ENCODE measurements at regions not wholly inside any gene's neighbourhood (a gene's known extent, or its start where the extent isn't known, plus 50 kb on each side); places are given as distances from the start of the nearest gene placed in this dataset.
"Not testable (repeated sequence)": the region's sequence is repeated elsewhere in the genome, so short reads cannot be mapped to it uniquely, and the experiment has no call there.

DNA sequence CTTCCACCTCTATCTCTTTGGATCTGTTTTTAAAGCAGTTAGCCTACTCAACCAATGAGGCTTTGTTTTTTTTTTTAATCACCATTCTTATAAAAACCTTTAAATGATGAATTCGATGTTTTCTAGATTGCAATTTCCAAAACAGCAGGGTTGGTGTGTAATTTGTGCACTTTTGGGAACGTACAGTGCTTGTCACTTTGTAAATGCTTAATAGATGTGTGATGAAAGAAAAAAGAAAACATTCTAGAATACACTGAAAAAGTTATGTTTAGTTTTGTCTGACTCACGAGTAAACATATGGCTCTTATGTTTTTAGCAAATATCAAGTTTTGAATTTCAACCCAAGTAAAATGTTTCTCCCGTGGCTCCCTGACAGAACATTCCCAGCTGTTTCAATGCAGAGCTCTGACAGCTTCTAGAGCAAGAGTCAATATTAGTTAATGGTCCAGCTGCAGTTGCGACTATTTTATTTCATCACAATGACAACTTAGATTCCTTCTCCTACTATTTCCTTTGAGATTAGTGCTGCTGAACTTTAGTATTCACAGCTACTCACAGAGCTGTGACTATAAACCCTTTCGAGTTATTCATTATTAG is 362.5 kb upstream of the ADAMTS5 start:
- H3K4me1 ChIP-seq (ENCODE audit: control insufficient read depth in 1 of 2, insufficient read depth in 2 of 2, low read length in 2 of 2), result no peaks in the 10 kb centered on the region
- H3K27ac ChIP-seq (ENCODE audit: low read length), result no peak overlapping the region
- no peak overlapping the region for H3K4me3 ChIP-seq (ENCODE audit: low read depth in 1 of 2, low read length in 2 of 2)
- no peaks in the 10 kb centered on the region for H3K9me3 ChIP-seq (ENCODE audit: control insufficient read depth in 1 of 2, low read length in 2 of 2)
- no peaks in the 10 kb centered on the region for H3K36me3 ChIP-seq (ENCODE audit: control insufficient read depth in 1 of 2, insufficient read depth in 2 of 2, low read length in 2 of 2)
- no peaks in the 10 kb centered on the region for H3K27me3 ChIP-seq (ENCODE audit: low read depth, low read length)

- no peaks in the 10 kb centered on the region for H3K36me3 ChIP-seq (ENCODE audit: control insufficient read depth in 1 of 2, insufficient read depth in 2 of 2, low read length in 2 of 2)
- H3K9me3 ChIP-seq (ENCODE audit: control insufficient read depth in 1 of 2, low read length in 2 of 2), result no peaks in the 10 kb centered on the region
- no peak overlapping the region for H3K4me3 ChIP-seq (ENCODE audit: low read depth in 1 of 2, low read length in 2 of 2)
- no peaks in the 10 kb centered on the region for H3K27me3 ChIP-seq (ENCODE audit: low read depth, low read length)
- no peak overlapping the region for H3K27ac ChIP-seq (ENCODE audit: low read length)
- no peaks in the 10 kb centered on the region for H3K4me1 ChIP-seq (ENCODE audit: control insufficient read depth in 1 of 2, insufficient read depth in 2 of 2, low read length in 2 of 2)
Measured at GRCh38 chr21:27326301-27326700, 359.4 kb upstream of the ADAMTS5 start.

DNA sequence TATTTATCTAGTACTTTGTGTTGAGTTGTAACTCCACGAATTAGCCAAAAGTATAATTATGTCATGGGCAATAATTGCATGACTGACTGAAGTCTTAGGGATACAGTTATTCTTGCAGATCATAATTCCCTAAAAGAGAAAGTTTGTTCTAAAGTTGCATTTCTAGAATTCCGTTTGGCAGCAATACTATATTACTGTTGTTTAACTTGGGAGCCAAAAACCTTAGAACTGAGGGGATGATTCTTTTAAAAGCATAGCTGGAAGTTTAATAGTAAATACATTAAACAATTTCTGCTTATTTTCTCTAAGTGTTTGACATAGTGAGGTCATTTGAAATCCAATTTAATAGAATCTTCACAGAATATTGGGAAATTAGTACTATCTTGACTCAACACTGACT is 356.4 kb upstream of the ADAMTS5 start:
- Histone ChIP-seq H3K36me3 (ENCODE audit: control insufficient read depth in 1 of 2, insufficient read depth in 2 of 2, low read length in 2 of 2) (no peaks in the 10 kb centered on the region), H3K4me1 (ENCODE audit: control insufficient read depth in 1 of 2, insufficient read depth in 2 of 2, low read length in 2 of 2) (no peaks in the 10 kb centered on the region), H3K27me3 (ENCODE audit: low read depth, low read length) (no peaks in the 10 kb centered on the region), H3K9me3 (ENCODE audit: control insufficient read depth in 1 of 2, low read length in 2 of 2) (no peaks in the 10 kb centered on the region), H3K27ac (ENCODE audit: low read length) (no peak overlapping the region), H3K4me3 (ENCODE audit: low read depth in 1 of 2, low read length in 2 of 2) (no peak overlapping the region)

- H3K4me3 ChIP-seq (ENCODE audit: low read depth in 1 of 2, low read length in 2 of 2), result no peak overlapping the region
- H3K27ac ChIP-seq (ENCODE audit: low read length), result no peak overlapping the region
- no peaks in the 10 kb centered on the region for H3K36me3 ChIP-seq (ENCODE audit: control insufficient read depth in 1 of 2, insufficient read depth in 2 of 2, low read length in 2 of 2)
- no peaks in the 10 kb centered on the region for H3K4me1 ChIP-seq (ENCODE audit: control insufficient read depth in 1 of 2, insufficient read depth in 2 of 2, low read length in 2 of 2)
- H3K9me3 ChIP-seq (ENCODE audit: control insufficient read depth in 1 of 2, low read length in 2 of 2), result no peaks in the 10 kb centered on the region
- no peaks in the 10 kb centered on the region for H3K27me3 ChIP-seq (ENCODE audit: low read depth, low read length)
Measured at GRCh38 chr21:27321791-27322190, 354.9 kb upstream of the ADAMTS5 start.

DNA sequence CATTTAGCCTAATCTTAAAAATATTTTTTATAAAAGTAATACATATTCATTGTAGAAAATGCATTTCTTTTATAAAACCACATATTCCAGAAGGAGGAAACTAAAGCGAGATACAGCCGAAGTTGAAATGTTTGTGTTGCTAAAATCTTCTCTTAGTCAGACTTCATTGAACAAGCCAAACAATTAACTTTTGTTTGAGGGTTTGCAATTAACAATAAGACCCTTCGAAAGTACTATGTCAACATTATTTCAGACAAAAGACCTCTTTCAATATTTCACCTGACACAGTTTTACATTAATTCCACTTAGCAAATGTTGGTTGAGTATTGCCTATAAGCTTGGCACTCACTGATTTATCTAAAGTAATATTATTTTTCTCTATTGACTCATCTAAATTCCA is 354.0 kb upstream of the ADAMTS5 start:
- Histone ChIP-seq H3K4me3 (ENCODE audit: low read depth in 1 of 2, low read length in 2 of 2) (no peak overlapping the region), H3K9me3 (ENCODE audit: control insufficient read depth in 1 of 2, low read length in 2 of 2) (no peaks in the 10 kb centered on the region), H3K36me3 (ENCODE audit: control insufficient read depth in 1 of 2, insufficient read depth in 2 of 2, low read length in 2 of 2) (no peaks in the 10 kb centered on the region), H3K27ac (ENCODE audit: low read length) (no peak overlapping the region), H3K4me1 (ENCODE audit: control insufficient read depth in 1 of 2, insufficient read depth in 2 of 2, low read length in 2 of 2) (no peaks in the 10 kb centered on the region), H3K27me3 (ENCODE audit: low read depth, low read length) (no peaks in the 10 kb centered on the region)

DNA sequence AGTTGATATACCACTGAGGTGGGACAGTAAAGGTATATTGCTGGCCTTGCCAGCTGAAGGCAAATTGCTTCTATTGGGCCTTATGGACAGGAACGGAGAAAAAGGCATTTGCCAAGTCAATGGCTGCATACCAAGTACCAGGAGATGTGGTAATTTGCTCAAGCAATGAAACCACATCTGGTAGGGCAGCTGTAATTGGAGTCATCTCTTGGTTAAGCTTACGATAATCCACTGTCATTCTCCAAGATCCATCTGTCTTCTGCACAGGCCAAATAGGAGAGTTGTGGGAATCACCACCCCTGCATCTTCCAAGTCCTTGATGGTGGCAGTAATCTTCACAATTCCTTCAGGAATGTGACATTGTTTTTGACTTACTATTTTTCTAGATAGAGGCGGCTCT is 350.7 kb upstream of the ADAMTS5 start:
- H3K27ac ChIP-seq (ENCODE audit: low read length); H3K27me3 ChIP-seq (ENCODE audit: low read depth, low read length); H3K4me1 ChIP-seq (ENCODE audit: control insufficient read depth in 1 of 2, insufficient read depth in 2 of 2, low read length in 2 of 2); H3K9me3 ChIP-seq (ENCODE audit: control insufficient read depth in 1 of 2, low read length in 2 of 2); H3K4me3 ChIP-seq (ENCODE audit: low read depth in 1 of 2, low read length in 2 of 2); H3K36me3 ChIP-seq (ENCODE audit: control insufficient read depth in 1 of 2, insufficient read depth in 2 of 2, low read length in 2 of 2): not testable (repeated sequence)

GRCh38 chr21:27315373-27315772 is 348.5 kb upstream of the ADAMTS5 start:
- H3K4me3 ChIP-seq (ENCODE audit: low read depth in 1 of 2, low read length in 2 of 2), result no peak overlapping the region
- H3K27ac ChIP-seq (ENCODE audit: low read length), result no peak overlapping the region
- H3K9me3 ChIP-seq (ENCODE audit: control insufficient read depth in 1 of 2, low read length in 2 of 2), result no peaks in the 10 kb centered on the region
- H3K4me1 ChIP-seq (ENCODE audit: control insufficient read depth in 1 of 2, insufficient read depth in 2 of 2, low read length in 2 of 2), result no peaks in the 10 kb centered on the region
- H3K27me3 ChIP-seq (ENCODE audit: low read depth, low read length), result no peaks in the 10 kb centered on the region
- no peaks in the 10 kb centered on the region for H3K36me3 ChIP-seq (ENCODE audit: control insufficient read depth in 1 of 2, insufficient read depth in 2 of 2, low read length in 2 of 2)

- Histone ChIP-seq H3K4me3 (ENCODE audit: low read depth in 1 of 2, low read length in 2 of 2) (no peak overlapping the region), H3K27me3 (ENCODE audit: low read depth, low read length) (no peaks in the 10 kb centered on the region), H3K27ac (ENCODE audit: low read length) (no peak overlapping the region), H3K36me3 (ENCODE audit: control insufficient read depth in 1 of 2, insufficient read depth in 2 of 2, low read length in 2 of 2) (no peaks in the 10 kb centered on the region), H3K4me1 (ENCODE audit: control insufficient read depth in 1 of 2, insufficient read depth in 2 of 2, low read length in 2 of 2) (no peaks in the 10 kb centered on the region), H3K9me3 (ENCODE audit: control insufficient read depth in 1 of 2, low read length in 2 of 2) (no peaks in the 10 kb centered on the region)
Measured at GRCh38 chr21:27314131-27314530, 347.2 kb upstream of the ADAMTS5 start.

- no peak overlapping the region for H3K4me3 ChIP-seq (ENCODE audit: low read depth in 1 of 2, low read length in 2 of 2)
- H3K27ac ChIP-seq (ENCODE audit: low read length), result no peak overlapping the region
- peaks cover 0 to 5% of the 10 kb centered on the region in 2 donors for H3K4me1 ChIP-seq (ENCODE audit: control insufficient read depth in 1 of 2, insufficient read depth in 2 of 2, low read length in 2 of 2)
- no peaks in the 10 kb centered on the region for H3K9me3 ChIP-seq (ENCODE audit: control insufficient read depth in 1 of 2, low read length in 2 of 2)
- H3K36me3 ChIP-seq (ENCODE audit: control insufficient read depth in 1 of 2, insufficient read depth in 2 of 2, low read length in 2 of 2), result no peaks in the 10 kb centered on the region
- H3K27me3 ChIP-seq (ENCODE audit: low read depth, low read length), result no peaks in the 10 kb centered on the region
Measured at GRCh38 chr21:27306791-27307775, 340.2 kb upstream of the ADAMTS5 start.

DNA sequence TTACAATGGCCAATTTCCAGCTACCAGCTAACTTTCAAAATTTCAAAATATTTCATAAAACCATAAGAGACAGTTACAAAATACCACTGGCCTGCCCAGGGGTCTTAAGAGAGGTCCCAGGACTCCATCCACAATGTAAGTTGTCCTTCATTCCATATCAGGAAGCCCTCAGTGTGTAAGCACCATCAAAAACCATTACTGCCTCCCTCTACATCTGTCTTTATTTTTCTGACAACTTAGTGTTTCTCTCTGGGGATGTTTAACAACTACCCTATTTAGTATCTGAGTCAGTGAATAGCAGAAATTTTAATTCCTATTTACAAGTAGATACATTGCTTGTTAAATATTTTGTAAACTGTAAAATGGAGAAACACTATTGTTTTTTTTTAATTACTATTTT is 339.3 kb upstream of the ADAMTS5 start:
- Histone ChIP-seq H3K27ac (ENCODE audit: low read length) (no peak overlapping the region), H3K4me3 (ENCODE audit: low read depth in 1 of 2, low read length in 2 of 2) (no peak overlapping the region), H3K4me1 (ENCODE audit: control insufficient read depth in 1 of 2, insufficient read depth in 2 of 2, low read length in 2 of 2) (peaks cover 0 to 5% of the 10 kb centered on the region in 2 donors), H3K9me3 (ENCODE audit: control insufficient read depth in 1 of 2, low read length in 2 of 2) (no peaks in the 10 kb centered on the region), H3K27me3 (ENCODE audit: low read depth, low read length) (no peaks in the 10 kb centered on the region), H3K36me3 (ENCODE audit: control insufficient read depth in 1 of 2, insufficient read depth in 2 of 2, low read length in 2 of 2) (no peaks in the 10 kb centered on the region)

DNA sequence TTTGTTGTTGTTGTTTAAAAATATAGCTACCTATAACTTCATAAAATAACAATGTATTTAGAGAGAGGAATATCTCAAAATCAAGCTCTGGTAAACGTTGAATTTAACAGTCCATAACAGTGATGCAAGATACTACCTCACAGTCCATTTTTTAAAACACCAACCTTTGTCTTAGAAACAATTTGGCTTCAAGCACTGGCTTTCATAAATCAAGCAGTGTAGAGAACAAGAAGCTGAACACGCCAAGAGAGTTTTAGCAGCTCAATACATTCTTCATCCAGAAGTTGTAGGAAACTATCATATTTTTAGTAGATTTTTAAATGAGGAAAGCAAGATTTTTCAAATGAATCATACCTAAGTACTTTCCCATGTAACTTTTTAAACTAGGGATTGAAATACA is 334.3 kb upstream of the ADAMTS5 start:
- H3K4me1 ChIP-seq (ENCODE audit: control insufficient read depth in 1 of 2, insufficient read depth in 2 of 2, low read length in 2 of 2), result no peaks in the 10 kb centered on the region
- no peaks in the 10 kb centered on the region for H3K36me3 ChIP-seq (ENCODE audit: control insufficient read depth in 1 of 2, insufficient read depth in 2 of 2, low read length in 2 of 2)
- no peaks in the 10 kb centered on the region for H3K9me3 ChIP-seq (ENCODE audit: control insufficient read depth in 1 of 2, low read length in 2 of 2)
- H3K27ac ChIP-seq (ENCODE audit: low read length), result no peak overlapping the region
- H3K27me3 ChIP-seq (ENCODE audit: low read depth, low read length), result no peaks in the 10 kb centered on the region
- no peak overlapping the region for H3K4me3 ChIP-seq (ENCODE audit: low read depth in 1 of 2, low read length in 2 of 2)

Data from muscle layer of duodenum (tissue), 2 donors.